SIG-M5 treated with dmso at 0.1 percent for 504 hours (cell line): ENCODE measurements at regions not wholly inside any gene's neighbourhood (a gene's known extent, or its start where the extent isn't known, plus 50 kb on each side); places are given as distances from the start of the nearest gene placed in this dataset.
"Not testable (repeated sequence)": the region's sequence is repeated elsewhere in the genome, so short reads cannot be mapped to it uniquely, and the experiment has no call there.

Source experiments
- DNase-seq: peaks from one replicate; lab custom pipeline; 2025; ENCODE audit not compliant: unreplicated experiment; lab: John Stamatoyannopoulos, UW

GRCh38 chr21:38039841-38040240 is 123.6 kb upstream of the KCNJ6 start:
- DNase-seq, result no peak

DNA sequence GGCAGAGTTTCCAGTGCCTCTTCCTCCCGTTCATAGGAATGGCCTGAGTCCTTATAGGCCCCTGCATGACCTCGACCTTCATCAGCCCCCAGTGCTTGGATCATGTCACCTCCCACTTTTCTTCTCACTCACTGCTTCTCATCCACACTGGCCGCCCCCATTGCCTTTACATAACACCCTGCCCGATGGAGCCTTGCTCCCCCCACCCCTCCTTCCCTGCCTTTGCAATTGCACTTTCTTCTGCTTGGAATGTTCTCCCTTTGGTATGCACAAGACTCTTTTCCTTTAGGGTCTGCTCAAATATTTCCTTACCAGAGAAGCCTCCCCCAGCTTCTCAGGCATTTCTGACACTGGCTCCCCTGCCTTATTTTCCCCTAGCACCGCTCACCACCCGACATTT is 125.2 kb upstream of the KCNJ6 start:
- DNase-seq, result no peak

- no peak for DNase-seq
These were observed 126.0 kb upstream of the KCNJ6 start for GRCh38 chr21:38042246-38042645.

DNA sequence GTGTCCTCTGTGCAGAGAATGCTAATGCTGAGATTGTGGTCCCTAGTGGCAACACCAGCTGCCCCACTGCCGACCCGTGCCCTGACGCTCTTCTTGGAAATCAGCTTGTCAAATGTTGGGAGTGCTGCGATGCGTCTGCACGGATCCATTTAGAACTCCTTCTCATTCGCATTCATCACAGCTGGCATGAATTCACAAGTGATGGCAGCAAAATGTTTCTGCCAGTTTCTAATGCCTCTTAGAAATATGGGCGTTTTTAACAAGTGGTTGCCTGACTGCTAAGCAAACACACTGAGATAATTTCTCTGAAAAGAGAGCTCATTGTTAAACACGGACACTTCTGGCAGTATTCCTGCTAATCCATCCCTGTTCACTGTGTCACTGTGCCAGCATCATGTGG is 131.9 kb upstream of the KCNJ6 start:
- DNase-seq, result no peak

- DNase-seq, result no peak
These were observed 138.1 kb upstream of the KCNJ6 start for GRCh38 chr21:38054334-38054733.

DNA sequence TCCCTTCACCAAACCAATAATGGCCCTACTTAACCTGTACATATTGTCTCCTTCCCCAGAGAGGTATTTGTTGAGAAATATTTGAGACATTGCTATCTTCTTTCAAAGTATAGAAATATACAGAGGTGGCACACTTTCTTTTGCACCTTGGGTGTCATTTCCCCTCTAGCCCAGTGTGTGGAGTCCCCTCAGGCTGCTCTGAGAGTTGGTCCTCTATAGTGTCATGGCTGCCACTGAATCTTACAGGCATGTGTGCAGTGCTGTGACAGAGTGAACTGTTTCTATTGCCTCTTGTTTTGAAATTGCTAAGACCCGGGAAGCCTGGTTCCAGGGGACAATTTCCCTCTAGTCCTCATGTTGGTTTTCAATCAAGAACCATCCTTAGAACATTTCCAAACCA is 140.2 kb upstream of the KCNJ6 start:
- DNase-seq, result no peak

DNA sequence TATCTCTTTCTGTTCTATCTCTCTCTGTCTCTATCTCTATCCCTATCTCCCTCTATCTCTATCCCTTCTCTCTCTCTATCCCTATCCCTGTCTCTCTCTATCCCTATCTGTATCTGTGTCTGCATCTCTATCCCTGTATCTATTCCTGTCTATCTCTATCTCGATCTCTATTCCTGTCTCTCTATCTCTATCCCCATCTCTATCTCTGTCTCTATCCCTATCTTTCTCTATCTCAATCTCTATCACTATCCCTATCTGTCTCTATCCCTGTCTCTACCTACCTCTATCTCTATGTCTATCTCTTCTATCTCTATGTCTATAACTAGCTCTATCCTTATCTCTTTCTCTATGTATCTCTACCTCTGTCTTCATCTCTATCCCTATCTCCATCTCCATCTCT is 141.4 kb upstream of the KCNJ6 start:
- no peak for DNase-seq

GRCh38 chr21:38060533-38060932 is 144.3 kb upstream of the KCNJ6 start:
- no peak for DNase-seq

- DNase-seq, result no peak
These were observed 151.0 kb upstream of the KCNJ6 start for GRCh38 chr21:38067086-38067739.

DNA sequence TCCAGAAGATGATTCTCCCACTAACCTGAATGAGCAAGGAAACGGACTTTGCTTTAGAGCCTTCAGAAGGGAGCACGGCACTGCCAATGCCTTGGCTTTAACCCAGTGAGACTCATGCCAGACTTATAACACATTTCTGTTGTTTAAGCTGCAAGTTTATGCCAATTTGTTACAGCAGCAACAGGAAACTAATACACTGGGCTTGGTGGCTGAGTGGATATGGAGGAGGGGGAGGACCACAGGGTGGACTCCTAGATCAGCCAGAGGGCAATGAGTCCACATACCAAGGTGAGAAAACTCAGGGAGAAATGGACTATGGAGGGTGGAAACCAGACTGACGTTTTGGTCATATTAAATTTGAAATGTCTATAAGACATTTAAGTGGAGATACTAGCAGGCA is 156.2 kb upstream of the KCNJ6 start:
- DNase-seq, result no peak

DNA sequence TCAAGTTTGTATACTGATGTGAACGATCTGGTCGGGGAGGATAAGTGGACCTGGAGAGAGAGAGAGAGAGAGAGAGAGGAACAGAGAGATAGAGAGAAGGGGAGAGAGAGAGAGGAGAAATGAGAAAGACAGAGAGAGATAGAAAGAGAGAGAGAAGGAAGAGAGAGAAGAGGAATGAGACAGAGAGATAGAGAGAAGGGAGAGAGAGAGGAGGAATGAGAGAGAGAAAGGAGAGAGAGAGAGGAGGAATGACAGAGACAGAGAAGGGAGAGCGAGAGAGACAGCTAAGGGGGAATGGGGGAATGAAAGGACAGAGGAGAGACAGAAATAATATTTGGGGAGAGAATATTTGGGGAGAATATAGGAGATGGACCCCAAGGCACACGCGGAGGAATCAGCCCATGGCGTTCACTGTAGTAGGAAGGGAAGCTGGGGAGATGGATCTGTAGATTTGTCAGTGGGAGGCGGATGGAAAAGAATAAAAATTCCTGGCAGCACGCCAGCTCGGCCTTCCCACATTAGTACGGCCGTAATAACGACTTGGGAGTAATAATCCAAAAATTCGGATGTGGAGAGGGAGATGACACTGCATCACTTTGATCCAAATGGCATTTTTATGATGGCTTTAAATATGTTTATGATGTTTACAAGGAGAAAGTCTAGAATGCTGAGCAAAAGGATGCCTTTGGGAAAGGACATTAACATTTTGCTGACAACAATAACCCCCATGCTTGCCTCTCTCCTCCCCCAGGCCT is 159.8 kb upstream of the KCNJ6 start:
- DNase-seq, result no peak

DNA sequence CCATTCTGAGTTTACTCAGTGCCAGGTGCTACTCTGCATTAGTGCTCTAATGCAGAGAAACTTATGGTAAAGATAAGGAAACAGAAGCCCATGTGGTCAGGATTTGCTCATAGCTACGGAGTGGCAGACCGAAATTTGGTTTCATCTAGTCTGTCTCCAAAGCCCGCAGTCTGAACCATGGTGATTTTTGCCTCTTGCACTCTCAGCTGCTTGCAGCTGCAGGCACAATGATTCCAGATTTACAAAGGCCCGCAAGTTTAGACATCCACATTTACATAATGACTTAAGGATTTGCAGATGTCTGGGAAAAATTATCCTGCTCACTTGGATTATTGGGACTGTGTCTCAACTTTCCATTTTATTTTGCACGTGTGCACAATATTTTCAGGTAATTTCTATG is 161.3 kb upstream of the KCNJ6 start:
- no peak for DNase-seq

- no peak for DNase-seq
These were observed 164.6 kb upstream of the KCNJ6 start for GRCh38 chr21:38080888-38081287.

DNA sequence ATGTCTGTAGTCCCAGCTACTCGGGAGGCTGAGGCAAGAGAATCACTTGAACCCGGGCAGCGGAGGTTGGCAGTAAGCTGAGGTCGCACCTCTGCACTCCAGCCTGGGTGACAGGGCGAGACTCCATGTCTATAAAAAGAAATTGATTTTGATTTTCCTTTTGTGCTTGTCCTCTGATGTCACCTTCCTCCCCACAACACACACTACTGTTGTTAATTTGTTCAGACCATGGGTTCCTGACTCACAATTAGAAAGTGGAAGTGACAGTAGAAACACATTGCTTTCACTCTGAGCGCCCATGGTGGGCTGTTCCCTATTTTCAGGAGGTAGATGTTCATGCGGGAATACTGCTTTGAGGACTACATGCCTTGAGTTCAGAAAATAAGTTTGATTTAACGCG is 165.5 kb upstream of the KCNJ6 start:
- DNase-seq, result peak; percentile 16

DNA sequence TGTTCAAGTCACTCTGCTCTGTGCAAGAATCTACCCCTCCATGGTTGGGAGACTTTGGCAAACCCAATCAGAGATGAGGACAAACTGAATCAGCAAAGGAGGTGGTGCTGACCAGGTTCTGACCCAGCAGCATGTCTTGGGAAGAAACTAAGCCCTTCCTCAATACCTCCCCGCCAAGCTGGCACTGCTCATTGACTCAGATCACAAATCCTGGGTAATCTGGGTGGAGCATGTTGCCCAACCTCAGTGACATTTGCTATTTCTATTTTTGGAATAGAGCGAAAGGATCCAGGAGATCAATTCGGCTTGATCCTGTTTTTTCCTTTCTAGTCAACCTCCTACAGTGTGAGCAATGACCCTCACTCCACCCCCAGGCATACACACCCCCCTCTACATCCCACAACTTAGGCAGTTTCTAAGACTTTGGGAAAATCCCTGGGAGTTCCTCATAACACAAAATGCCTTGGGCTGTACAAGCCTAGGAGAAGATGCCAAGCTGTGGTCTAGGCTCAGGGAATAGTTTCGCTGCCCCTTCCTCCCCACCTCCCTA is 166.8 kb upstream of the KCNJ6 start:
- DNase-seq, result no peak

- DNase-seq, result no peak
These were observed 167.3 kb upstream of the KCNJ6 start for GRCh38 chr21:38083535-38083934.

GRCh38 chr21:38086580-38086979 is 170.2 kb upstream of the KCNJ15 start:
- no peak for DNase-seq

GRCh38 chr21:38088916-38089762 is 167.7 kb upstream of the KCNJ15 start:
- DNase-seq, result no peak

GRCh38 chr21:38089763-38090046 is 167.1 kb upstream of the KCNJ15 start:
- no peak for DNase-seq

- DNase-seq, result not testable (repeated sequence)
These were observed 165.7 kb upstream of the KCNJ15 start for GRCh38 chr21:38091061-38091460.

GRCh38 chr21:38092051-38092450 is 164.7 kb upstream of the KCNJ15 start:
- DNase-seq, result no peak

- no peak for DNase-seq
These were observed 161.6 kb upstream of the KCNJ15 start for GRCh38 chr21:38095220-38095619.
